HG03095 (cell line): ENCODE measurements at regions not wholly inside any gene's neighbourhood (a gene's known extent, or its start where the extent isn't known, plus 50 kb on each side); places are given as distances from the start of the nearest gene placed in this dataset.
A peak's percentile ranks its signal among the peaks of the same experiment; 100 is the strongest.

Experiments used
- ATAC-seq: cut with Tn5 transposase; IDR thresholded peaks from one replicate; pipeline ENCODE4 v1.9.1; 2021; ENCODE audit warnings: moderate library complexity; ENCODE audit not compliant: unreplicated experiment

- ATAC-seq: no peak
These were observed 416.3 kb downstream of the GPATCH2 start for GRCh38 chr1:217214551-217214950.

GRCh38 chr1:217211486-217211885 lies 419.4 kb downstream of the GPATCH2 start:
- peak; percentile 54 for ATAC-seq

GRCh38 chr1:217205578-217205977 lies 425.3 kb downstream of the GPATCH2 start:
- ATAC-seq: no peak

- ATAC-seq: no peak
These were observed 434.3 kb downstream of the GPATCH2 start for GRCh38 chr1:217196616-217197015.

- ATAC-seq: no peak
These were observed 437.7 kb downstream of the GPATCH2 start for GRCh38 chr1:217193151-217193550.

GRCh38 chr1:217191441-217191840 lies 439.4 kb downstream of the GPATCH2 start:
- no peak for ATAC-seq

- no peak for ATAC-seq
These were observed 440.5 kb downstream of the GPATCH2 start for GRCh38 chr1:217190359-217190758.

GRCh38 chr1:217189362-217189761 lies 441.5 kb downstream of the GPATCH2 start:
- ATAC-seq: no peak

- no peak for ATAC-seq
These were observed 442.3 kb downstream of the GPATCH2 start for GRCh38 chr1:217188280-217189237.

GRCh38 chr1:217186664-217187063 lies 444.2 kb downstream of the GPATCH2 start:
- no peak for ATAC-seq

- no peak for ATAC-seq
These were observed 446.0 kb downstream of the GPATCH2 start for GRCh38 chr1:217184854-217185253.

GRCh38 chr1:217182992-217183391 lies 447.9 kb downstream of the GPATCH2 start:
- no peak for ATAC-seq

- no peak for ATAC-seq
These were observed 449.1 kb downstream of the GPATCH2 start for GRCh38 chr1:217181756-217182155.

- no peak for ATAC-seq
These were observed 449.6 kb downstream of the GPATCH2 start for GRCh38 chr1:217181176-217181746.

- no peak for ATAC-seq
These were observed 450.4 kb downstream of the GPATCH2 start for GRCh38 chr1:217180443-217180842.

GRCh38 chr1:217164403-217164802 lies 441.2 kb upstream of the ESRRG start:
- no peak for ATAC-seq

GRCh38 chr1:217153361-217153760 lies 430.1 kb upstream of the ESRRG start:
- no peak for ATAC-seq

- ATAC-seq: no peak
These were observed 427.1 kb upstream of the ESRRG start for GRCh38 chr1:217150366-217150765.

GRCh38 chr1:217149791-217150190 lies 426.6 kb upstream of the ESRRG start:
- ATAC-seq: no peak

- no peak for ATAC-seq
These were observed 418.5 kb upstream of the ESRRG start for GRCh38 chr1:217141711-217142110.

GRCh38 chr1:217140041-217140901 lies 417.0 kb upstream of the ESRRG start:
- no peak for ATAC-seq
